ENCODE measurements at regions not wholly inside any gene's neighbourhood (a gene's known extent, or its start where the extent isn't known, plus 50 kb on each side); places are given as distances from the start of the nearest gene placed in this dataset.

DNA sequence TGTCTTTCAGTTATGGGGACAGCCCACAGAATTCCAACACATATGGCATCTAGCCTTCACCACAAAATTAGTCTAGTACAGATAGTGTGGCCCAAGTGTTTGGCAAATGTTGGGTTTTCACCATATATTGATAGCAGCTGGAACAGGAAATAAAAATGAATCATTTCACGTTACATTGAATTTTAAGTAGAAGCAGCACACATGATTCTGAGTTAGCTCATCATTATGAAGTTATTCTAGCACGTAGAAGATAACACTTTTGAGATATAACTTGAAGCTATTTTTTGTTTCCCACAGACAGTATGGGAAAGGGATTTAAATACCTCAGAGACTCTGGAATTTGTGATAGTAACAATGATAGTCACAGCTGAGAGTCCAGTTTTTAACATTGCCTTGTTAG is 118.7 kb downstream of the FAT4 start:
- H3K4me3 ChIP-seq = no peak overlapping the region
- DNase-seq = no peak
- ATAC-seq = no peak
- H3K36me3 ChIP-seq (ENCODE audit: low read depth) = no peaks in the 10 kb centered on the region
- no peaks in the 10 kb centered on the region for H3K4me1 ChIP-seq (ENCODE audit: low read depth)
- TF ChIP-seq, protein P1, sequence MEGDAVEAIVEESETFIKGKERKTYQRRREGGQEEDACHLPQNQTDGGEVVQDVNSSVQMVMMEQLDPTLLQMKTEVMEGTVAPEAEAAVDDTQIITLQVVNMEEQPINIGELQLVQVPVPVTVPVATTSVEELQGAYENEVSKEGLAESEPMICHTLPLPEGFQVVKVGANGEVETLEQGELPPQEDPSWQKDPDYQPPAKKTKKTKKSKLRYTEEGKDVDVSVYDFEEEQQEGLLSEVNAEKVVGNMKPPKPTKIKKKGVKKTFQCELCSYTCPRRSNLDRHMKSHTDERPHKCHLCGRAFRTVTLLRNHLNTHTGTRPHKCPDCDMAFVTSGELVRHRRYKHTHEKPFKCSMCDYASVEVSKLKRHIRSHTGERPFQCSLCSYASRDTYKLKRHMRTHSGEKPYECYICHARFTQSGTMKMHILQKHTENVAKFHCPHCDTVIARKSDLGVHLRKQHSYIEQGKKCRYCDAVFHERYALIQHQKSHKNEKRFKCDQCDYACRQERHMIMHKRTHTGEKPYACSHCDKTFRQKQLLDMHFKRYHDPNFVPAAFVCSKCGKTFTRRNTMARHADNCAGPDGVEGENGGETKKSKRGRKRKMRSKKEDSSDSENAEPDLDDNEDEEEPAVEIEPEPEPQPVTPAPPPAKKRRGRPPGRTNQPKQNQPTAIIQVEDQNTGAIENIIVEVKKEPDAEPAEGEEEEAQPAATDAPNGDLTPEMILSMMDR (IDR thresholded peaks at IDR 0.05) = no peak
- intact Hi-C loops (cut with DNase I, micrococcal nuclease) = no loop called here
- no peaks in the 10 kb centered on the region for H3K9me3 ChIP-seq

GRCh38 chr4:125434136-125434535 is 119.4 kb downstream of the FAT4 start:
- H3K4me1 ChIP-seq (ENCODE audit: low read depth) = no peaks in the 10 kb centered on the region
- H3K4me3 ChIP-seq = no peak overlapping the region
- no peak for DNase-seq
- H3K36me3 ChIP-seq (ENCODE audit: low read depth) = no peaks in the 10 kb centered on the region
- TF ChIP-seq, protein P1 (IDR thresholded peaks at IDR 0.05) = no peak
- intact Hi-C loops (cut with DNase I, micrococcal nuclease) = no loop called here
- no peaks in the 10 kb centered on the region for H3K9me3 ChIP-seq
- ATAC-seq = no peak

GRCh38 chr4:125440814-125441213 is 126.1 kb downstream of the FAT4 start:
- Histone ChIP-seq H3K4me1 (ENCODE audit: low read depth) (no peaks in the 10 kb centered on the region), H3K4me3 (no peak overlapping the region), H3K9me3 (no peaks in the 10 kb centered on the region), H3K36me3 (ENCODE audit: low read depth) (no peaks in the 10 kb centered on the region)
- DNase-seq (no peak), ATAC-seq (no peak)
- intact Hi-C loops (cut with DNase I, micrococcal nuclease) = no loop called here
- TF ChIP-seq, protein P1 (IDR thresholded peaks at IDR 0.05) = no peak

DNA sequence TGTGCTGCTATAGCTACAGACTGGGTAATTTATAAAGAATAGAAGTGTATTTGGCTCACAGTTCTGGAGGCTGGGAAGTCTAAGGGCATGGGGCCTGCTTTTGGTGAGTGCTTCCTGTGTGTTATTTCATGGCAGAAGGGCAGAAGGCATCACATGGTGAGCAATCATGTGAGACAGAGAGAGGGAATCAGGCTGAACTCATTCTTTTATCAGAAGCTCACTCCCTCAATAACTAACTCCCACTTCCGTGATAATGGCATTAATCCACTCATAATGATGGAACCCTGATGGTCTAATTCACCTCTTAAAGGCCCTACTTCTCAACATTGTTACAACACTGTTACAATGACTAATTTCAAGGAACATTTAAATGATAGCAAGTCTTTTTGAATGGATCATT is 129.4 kb downstream of the FAT4 start:
- TF ChIP-seq, protein P1 (IDR thresholded peaks at IDR 0.05) = no peak
- intact Hi-C loops (cut with DNase I, micrococcal nuclease) = no loop called here
- ATAC-seq = no peak

GRCh38 chr4:125445525-125445924 is 130.8 kb downstream of the FAT4 start:
- Histone ChIP-seq H3K4me3 (no peak overlapping the region), H3K36me3 (ENCODE audit: low read depth) (no peaks in the 10 kb centered on the region), H3K9me3 (no peaks in the 10 kb centered on the region), H3K4me1 (ENCODE audit: low read depth) (no peaks in the 10 kb centered on the region)
- TF ChIP-seq, protein P1 (IDR thresholded peaks at IDR 0.05) = no peak
- intact Hi-C loops (cut with DNase I, micrococcal nuclease) = no loop called here
- ATAC-seq (no peak), DNase-seq (no peak)

More for the DNA sequence above, 129.4 kb downstream of the FAT4 start:
- Histone ChIP-seq H3K36me3 (ENCODE audit: low read depth) (no peaks in the 10 kb centered on the region), H3K4me3 (no peak overlapping the region), H3K9me3 (no peaks in the 10 kb centered on the region), H3K4me1 (ENCODE audit: low read depth) (no peaks in the 10 kb centered on the region)
- DNase-seq = no peak
